H1 (cell line): ENCODE measurements at regions not wholly inside any gene's neighbourhood (a gene's known extent, or its start where the extent isn't known, plus 50 kb on each side); places are given as distances from the start of the nearest gene placed in this dataset.

Source experiments
- CTCF ChIA-PET: fragments of 300-600 bp; sonication (Branson Sonifier 250); formaldehyde crosslinking; loops from one replicate; lab custom pipeline; 2021; ENCODE audit not compliant: partially characterized antibody; lab: Charles Lee
- POLR2A ChIA-PET: fragments of 300-600 bp; sonication (Branson Sonifier 250); formaldehyde crosslinking; loops from one replicate; lab custom pipeline; 2021; ENCODE audit warnings: inconsistent platforms; ENCODE audit not compliant: partially characterized antibody; lab: Charles Lee
- DNase-seq, 2 experiments: peaks; one replicate each; pipeline versions ENCODE4 v3.0.0 to v3.0.0-alpha.2; 2010 to 2022; ENCODE audit warnings: low spot score in 2 of 2, low read depth in 1 of 2, mixed read lengths in 1 of 2
- FAIRE-seq: peaks from 2 replicates; lab custom pipeline; 2011; peaks lifted over from hg19 to GRCh38; lab: Jason Lieb, UNC
- H2AFZ ChIP-seq: 2 replicates; pipeline ENCODE4 v1.8.1; 2012; ENCODE audit warnings: low read length, inconsistent platforms
- H2AK5ac ChIP-seq: 2 replicates; pipeline ENCODE4 v1.6.1; 2013; ENCODE audit warnings: low read depth, low read length
- H2BK120ac ChIP-seq: replicated peaks from 2 replicates; pipeline ENCODE3; 2013; ENCODE audit warnings: low read depth, low read length, inconsistent platforms
- H2BK12ac ChIP-seq: 2 replicates; pipeline ENCODE4 v1.6.1; 2013; ENCODE audit warnings: low read depth, low read length
- H2BK15ac ChIP-seq: 2 replicates; pipeline ENCODE4 v1.6.1; 2013; ENCODE audit warnings: low read length
- H2BK20ac ChIP-seq: 2 replicates; pipeline ENCODE4 v1.6.1; 2013; ENCODE audit warnings: low read length
- H2BK5ac ChIP-seq: 2 replicates; pipeline ENCODE4 v1.6.1; 2013; ENCODE audit warnings: low read depth, low read length
- H3K14ac ChIP-seq: 2 replicates; pipeline ENCODE4 v1.6.1; 2013; ENCODE audit warnings: inconsistent platforms; ENCODE audit not compliant: insufficient read length
- H3K18ac ChIP-seq: 2 replicates; pipeline ENCODE4 v1.6.1; 2013; ENCODE audit warnings: low read length; ENCODE audit errors: extremely low read depth
- H3K23ac ChIP-seq: 2 replicates; pipeline ENCODE4 v1.6.1; 2013; ENCODE audit warnings: inconsistent platforms; ENCODE audit not compliant: insufficient read length
- H3K23me2 ChIP-seq: 2 replicates; pipeline ENCODE4 v1.6.1; 2013; ENCODE audit warnings: low read depth, low read length
- H3K27ac ChIP-seq: 2 replicates; pipeline ENCODE4 v1.6.1; 2011; ENCODE audit warnings: low read depth, low read length, inconsistent platforms
- H3K27me3 ChIP-seq, 4 experiments: replicated peaks in 1 of 4; 1 replicate in 1 of 4; 2 replicates in 3 of 4; pipeline versions ENCODE4 v1.6.1 to v1.8.1; 2011 to 2013; ENCODE audit warnings: low read length in 3 of 4, mild to moderate bottlenecking in 3 of 4, inconsistent platforms in 2 of 4, mixed read lengths in 2 of 4, moderate library complexity in 1 of 4; ENCODE audit not compliant: control insufficient read depth in 3 of 4, insufficient read depth in 3 of 4; ENCODE audit errors: extremely low read depth in 1 of 4
- H3K36me3 ChIP-seq, 4 experiments: 2 replicates each; pipeline versions ENCODE4 v1.6.1 to v1.8.1; 2011 to 2013; ENCODE audit warnings: mild to moderate bottlenecking in 4 of 4, low read length in 3 of 4, moderate library complexity in 2 of 4, control low read depth in 1 of 4, inconsistent platforms in 1 of 4; ENCODE audit not compliant: insufficient read depth in 4 of 4, control insufficient read depth in 2 of 4
- H3K4ac ChIP-seq: replicated peaks from 2 replicates; pipeline ENCODE3; 2013; ENCODE audit warnings: low read length, low read depth, mixed read lengths, inconsistent platforms; ENCODE audit not compliant: insufficient read length
- H3K4me1 ChIP-seq, 4 experiments: replicated peaks in 1 of 4; 1 replicate in 1 of 4; 2 replicates in 3 of 4; pipeline versions ENCODE4 v1.6.1 to v1.8.1; 2011 to 2013; ENCODE audit warnings: low read length in 3 of 4, inconsistent platforms in 2 of 4, mixed read lengths in 1 of 4; ENCODE audit not compliant: insufficient read depth in 4 of 4, control insufficient read depth in 3 of 4
- H3K4me2 ChIP-seq, 2 experiments: 2 replicates each; pipeline versions ENCODE4 v1.6.1 to v1.8.1; 2011 to 2013; ENCODE audit warnings: low read depth in 2 of 2, low read length in 2 of 2, control low read depth in 1 of 2, inconsistent platforms in 1 of 2, mild to moderate bottlenecking in 1 of 2; ENCODE audit not compliant: insufficient read depth in 1 of 2
- H3K4me3 ChIP-seq, 4 experiments: fragments of 200-600, 300-600 bp in 1 of 4; sonication (generic), shearing (Covaris generic), sonication (Bioruptor Twin) in 1 of 4; 2 replicates each; pipeline versions ENCODE4 v1.5.1 to v1.8.1; 2011 to 2016; ENCODE audit warnings: low read length in 4 of 4, low read depth in 3 of 4, control low read depth in 2 of 4, inconsistent platforms in 2 of 4, mild to moderate bottlenecking in 2 of 4, mixed read lengths in 1 of 4, moderate library complexity in 1 of 4; ENCODE audit not compliant: insufficient read depth in 2 of 4; ENCODE audit errors: extremely low read depth in 1 of 4
- H3K56ac ChIP-seq: replicated peaks from 2 replicates; pipeline ENCODE3; 2013; ENCODE audit warnings: low read depth, mild to moderate bottlenecking, mixed read lengths, low read length, inconsistent platforms; ENCODE audit not compliant: insufficient read length
- H3K79me1 ChIP-seq: 2 replicates; pipeline ENCODE4 v1.6.1; 2013; ENCODE audit warnings: low read depth, low read length, control low read depth
- H3K79me2 ChIP-seq, 2 experiments: 2 replicates each; pipeline versions ENCODE4 v1.6.1 to v1.8.1; 2012 to 2013; ENCODE audit warnings: low read length in 2 of 2, mild to moderate bottlenecking in 2 of 2, inconsistent platforms in 1 of 2; ENCODE audit not compliant: insufficient read depth in 2 of 2, control insufficient read depth in 1 of 2
- H3K9ac ChIP-seq, 4 experiments: replicated peaks in 1 of 4; 1 replicate in 1 of 4; 2 replicates in 3 of 4; pipeline versions ENCODE4 v1.6.1 to v1.8.1; 2011 to 2013; ENCODE audit warnings: low read depth in 3 of 4, low read length in 3 of 4, control low read depth in 2 of 4, mild to moderate bottlenecking in 2 of 4, moderate library complexity in 2 of 4, inconsistent platforms in 1 of 4; ENCODE audit errors: extremely low read depth in 1 of 4
- H3K9me3 ChIP-seq, 2 experiments: 2 replicates each; pipeline versions ENCODE4 v1.6.1 to v1.8.1; 2012 to 2013; ENCODE audit warnings: mild to moderate bottlenecking in 2 of 2, moderate library complexity in 2 of 2, control low read depth in 1 of 2, inconsistent platforms in 1 of 2, low read depth in 1 of 2, low read length in 1 of 2, mixed read lengths in 1 of 2; ENCODE audit not compliant: insufficient read depth in 2 of 2
- H4K20me1 ChIP-seq, 2 experiments: replicated peaks in 1 of 2; 2 replicates each; pipeline versions ENCODE3 to v1.8.1; 2011 to 2013; ENCODE audit warnings: inconsistent platforms in 2 of 2, low read length in 2 of 2, mild to moderate bottlenecking in 1 of 2; ENCODE audit not compliant: insufficient read depth in 2 of 2, control insufficient read depth in 1 of 2
- H4K5ac ChIP-seq: 2 replicates; pipeline ENCODE4 v1.6.1; 2013; ENCODE audit warnings: low read length, low read depth, mixed read lengths, inconsistent platforms; ENCODE audit not compliant: insufficient read length
- H4K8ac ChIP-seq: 2 replicates; pipeline ENCODE4 v1.8.0; 2013; ENCODE audit warnings: mild to moderate bottlenecking, moderate library complexity, low read length, inconsistent platforms; ENCODE audit not compliant: insufficient read depth; ENCODE audit errors: extremely low read depth
- H4K91ac ChIP-seq: replicated peaks from 2 replicates; pipeline ENCODE3; 2013; ENCODE audit warnings: low read length, mixed read lengths, inconsistent platforms; ENCODE audit not compliant: insufficient read length
- KDM4A ChIP-seq: IDR thresholded peaks from one replicate; pipeline ENCODE4 v1.7.1; 2012; ENCODE audit warnings: low read depth, mild to moderate bottlenecking, moderate library complexity, low read length, inconsistent platforms; ENCODE audit not compliant: severe bottlenecking
- NANOG ChIP-seq: IDR thresholded peaks from 2 replicates; pipeline ENCODE4 v1.6.1; 2011; ENCODE audit warnings: low read length, low read depth, mild to moderate bottlenecking, inconsistent platforms; ENCODE audit not compliant: insufficient read depth, poor library complexity, severe bottlenecking
- RBBP5 ChIP-seq: IDR thresholded peaks from 2 replicates; pipeline ENCODE4 v1.7.1; 2012; ENCODE audit warnings: low read depth, mild to moderate bottlenecking, inconsistent platforms, low read length, moderate library complexity, borderline replicate concordance
- SP1 ChIP-seq: IDR thresholded peaks from 2 replicates; pipeline ENCODE4 v1.6.1; 2011; ENCODE audit warnings: low read depth, low read length
- TEAD4 ChIP-seq: IDR thresholded peaks from 2 replicates; pipeline ENCODE4 v1.6.1; 2012; ENCODE audit warnings: low read depth, low read length, inconsistent platforms, mixed read lengths
- YY1 ChIP-seq: IDR thresholded peaks from 2 replicates; pipeline ENCODE4 v1.6.1; 2011; ENCODE audit warnings: low read depth, mild to moderate bottlenecking, low read length
- WGBS, 2 experiments: shearing (Covaris generic) in 1 of 2; methylation state at CpG; one replicate each; pipeline versions ENCODE4 v1.1.6 to v1.1.7; 2013 to 2015; ENCODE audit warnings: low lambda C conversion rate in 2 of 2, mixed read lengths in 2 of 2, inconsistent platforms in 1 of 2, low coverage in 1 of 2, missing lambda C conversion rate in 1 of 2; ENCODE audit not compliant: insufficient replicate concordance in 2 of 2, insufficient coverage in 1 of 2, insufficient read length in 1 of 2; ENCODE audit errors: extremely low coverage in 1 of 2, missing lambda C conversion rate in 1 of 2; 5-methylcytosine and 5-hydroxymethylcytosine counted together

GRCh38 chr5:158638396-158638795 is 461.3 kb downstream of the EBF1 start:
- CTCF ChIA-PET, result interaction anchor here (1.0 kb wide), 1 partner anchor 463 kb away, joined by 5 read pairs; no protein-coding TSS in a partner anchor
- H3K56ac ChIP-seq, result no peak overlapping the region
- no peak overlapping the region for H4K5ac ChIP-seq
- no peaks in the 10 kb centered on the region for H3K79me2 ChIP-seq
- H3K4me1 ChIP-seq, result peaks cover 0 to 2% (median 0%) of the 10 kb centered on the region in 4 experiments; a peak in 1 of 7 replicates
- H2BK15ac ChIP-seq, result no peak overlapping the region
- H3K18ac ChIP-seq, result no peak overlapping the region
- H2BK120ac ChIP-seq, result no peak overlapping the region
- FAIRE-seq (no peak), DNase-seq (no peak)
- WGBS, 2 experiments, result 87% methylated on average over 3 of the region's 3 CpGs; no CpG with 5 or more reads in 1 of the 2 experiments
- H3K79me1 ChIP-seq, result no peaks in the 10 kb centered on the region
- no peak overlapping the region for H4K8ac ChIP-seq
- no peaks in the 10 kb centered on the region for H3K9me3 ChIP-seq
- POLR2A ChIA-PET, result no interaction called here
- H2BK5ac ChIP-seq, result no peak overlapping the region
- H3K4me3 ChIP-seq, result no peak overlapping the region
- H2BK20ac ChIP-seq, result no peak overlapping the region
- no peak for TF ChIP-seq YY1
- no peak for TF ChIP-seq RBBP5
- no peak for TF ChIP-seq TEAD4
- TF ChIP-seq SP1, result no peak
- no peak for TF ChIP-seq NANOG
- TF ChIP-seq KDM4A, result no peak
- no peak overlapping the region for H2BK12ac ChIP-seq
- H3K14ac ChIP-seq, result no peak overlapping the region
- no peak overlapping the region for H3K4me2 ChIP-seq
- no peaks in the 10 kb centered on the region for H4K20me1 ChIP-seq
- no peaks in the 10 kb centered on the region for H3K27me3 ChIP-seq
- no peak overlapping the region for H3K27ac ChIP-seq
- H4K91ac ChIP-seq, result no peak overlapping the region
- no peak overlapping the region for H2AK5ac ChIP-seq
- no peak overlapping the region for H3K23ac ChIP-seq
- H3K23me2 ChIP-seq, result no peaks in the 10 kb centered on the region
- no peak overlapping the region for H2AFZ ChIP-seq
- H3K36me3 ChIP-seq, result no peaks in the 10 kb centered on the region
- no peak overlapping the region for H3K4ac ChIP-seq
- H3K9ac ChIP-seq, result no peak overlapping the region
